ENCODE measurements at regions not wholly inside any gene's neighbourhood (a gene's known extent, or its start where the extent isn't known, plus 50 kb on each side); places are given as distances from the start of the nearest gene placed in this dataset.

GRCh38 chr13:21973437-21974125 is 302.7 kb downstream of the FGF9 start:
- Mint-ChIP-seq H3K9me3 (ENCODE audit: insufficient read depth) (no peaks in the 10 kb centered on the region), H3K27me3 (no peaks in the 10 kb centered on the region), H3K4me3 (no peak overlapping the region), H3K27ac (no peak overlapping the region), H3K4me1 (no peaks in the 10 kb centered on the region)
- Histone ChIP-seq H3K27me3 (replicated peaks in 1 of 4; ENCODE audit: control extremely low read depth in 1 of 4, control insufficient read depth in 3 of 4, insufficient read depth in 4 of 4, low read length in 3 of 4) (no peaks in the 10 kb centered on the region), H3K27ac (ENCODE audit: low read length in 2 of 2) (no peak overlapping the region), H4K20me1 (ENCODE audit: control insufficient read depth, insufficient read depth, low read length, poor library complexity, severe bottlenecking) (no peaks in the 10 kb centered on the region), H3K9me3 (ENCODE audit: control extremely low read depth in 1 of 3, control insufficient read depth in 2 of 3, insufficient read depth in 1 of 3, low read length in 2 of 3) (no peaks in the 10 kb centered on the region), H3K4me2 (replicated peaks; ENCODE audit: low read depth, low read length, poor library complexity, severe bottlenecking) (no peak overlapping the region), H3K79me2 (ENCODE audit: control insufficient read depth, insufficient read depth, low read length) (no peaks in the 10 kb centered on the region), H2AFZ (ENCODE audit: insufficient read depth, low read depth, low read length, poor library complexity, severe bottlenecking) (no peak overlapping the region), H3K4me3 (ENCODE audit: control extremely low read depth in 1 of 5, extremely low read depth in 1 of 5, insufficient read depth in 1 of 5, low read depth in 2 of 5, low read length in 4 of 5) (no peak overlapping the region), H3K36me3 (replicated peaks in 1 of 2; ENCODE audit: control extremely low read depth in 1 of 2, control insufficient read depth in 1 of 2, extremely low read depth in 1 of 2, insufficient read depth in 2 of 2, low read length in 1 of 2) (no peaks in the 10 kb centered on the region), H3K9ac (ENCODE audit: low read length) (no peak overlapping the region), H3K4me1 (ENCODE audit: control insufficient read depth in 2 of 2, insufficient read depth in 2 of 2, low read length in 2 of 2) (no peaks in the 10 kb centered on the region)
- ATAC-seq (ENCODE audit: low read depth), result no peak
- DNase-seq, result no peak
- ChIA-PET POLR2A (no interaction called here), CTCF (no interaction called here)
- WGBS (ENCODE audit: insufficient coverage), result 83% methylated on average over 19 of the region's 19 CpGs
- TF ChIP-seq EZH2 (IDR thresholded peaks at IDR 0.05; ENCODE audit: borderline replicate concordance, insufficient read depth, low read depth, low read length, poor library complexity, severe bottlenecking) (no peak), CTCF (IDR thresholded peaks at IDR 0.05) (no peak)
- intact Hi-C loops (cut with micrococcal nuclease), result no loop called here

GRCh38 chr13:21974741-21975140 is 303.9 kb downstream of the FGF9 start:
- H3K27me3 Mint-ChIP-seq, result no peaks in the 10 kb centered on the region
- Histone ChIP-seq H3K36me3 (replicated peaks in 1 of 2; ENCODE audit: control extremely low read depth in 1 of 2, control insufficient read depth in 1 of 2, extremely low read depth in 1 of 2, insufficient read depth in 2 of 2, low read length in 1 of 2) (no peaks in the 10 kb centered on the region), H3K4me3 (ENCODE audit: control extremely low read depth in 1 of 5, extremely low read depth in 1 of 5, insufficient read depth in 1 of 5, low read depth in 2 of 5, low read length in 4 of 5) (no peak overlapping the region), H3K27me3 (replicated peaks in 1 of 4; ENCODE audit: control extremely low read depth in 1 of 4, control insufficient read depth in 3 of 4, insufficient read depth in 4 of 4, low read length in 3 of 4) (no peaks in the 10 kb centered on the region), H3K27ac (ENCODE audit: low read length in 2 of 2) (no peak overlapping the region), H3K9me3 (ENCODE audit: control extremely low read depth in 1 of 3, control insufficient read depth in 2 of 3, insufficient read depth in 1 of 3, low read length in 2 of 3) (no peaks in the 10 kb centered on the region), H3K4me1 (ENCODE audit: control insufficient read depth in 2 of 2, insufficient read depth in 2 of 2, low read length in 2 of 2) (no peaks in the 10 kb centered on the region), H2AFZ (ENCODE audit: insufficient read depth, low read depth, low read length, poor library complexity, severe bottlenecking) (no peak overlapping the region), H3K79me2 (ENCODE audit: control insufficient read depth, insufficient read depth, low read length) (no peaks in the 10 kb centered on the region), H4K20me1 (ENCODE audit: control insufficient read depth, insufficient read depth, low read length, poor library complexity, severe bottlenecking) (no peaks in the 10 kb centered on the region), H3K4me2 (replicated peaks; ENCODE audit: low read depth, low read length, poor library complexity, severe bottlenecking) (no peak overlapping the region), H3K9ac (ENCODE audit: low read length) (no peak overlapping the region)
- no peaks in the 10 kb centered on the region for H3K4me1 Mint-ChIP-seq
- 85% methylated on average over 4 of the region's 8 CpGs for WGBS (ENCODE audit: insufficient coverage)
- H3K27ac Mint-ChIP-seq, result no peak overlapping the region
- no peak overlapping the region for H3K4me3 Mint-ChIP-seq
- DNase-seq (no peak), ATAC-seq (ENCODE audit: low read depth) (no peak)
- TF ChIP-seq EZH2 (IDR thresholded peaks at IDR 0.05; ENCODE audit: borderline replicate concordance, insufficient read depth, low read depth, low read length, poor library complexity, severe bottlenecking) (no peak), CTCF (IDR thresholded peaks at IDR 0.05) (no peak)
- ChIA-PET CTCF (no interaction called here), POLR2A (no interaction called here)
- H3K9me3 Mint-ChIP-seq (ENCODE audit: insufficient read depth), result no peaks in the 10 kb centered on the region
- intact Hi-C loops (cut with micrococcal nuclease), result no loop called here

Data from B cell (primary cell).